Glutamatergic neuron (in vitro differentiated cells): ENCODE measurements at regions not wholly inside any gene's neighbourhood (a gene's known extent, or its start where the extent isn't known, plus 50 kb on each side); places are given as distances from the start of the nearest gene placed in this dataset.
"Not testable (repeated sequence)": the region's sequence is repeated elsewhere in the genome, so short reads cannot be mapped to it uniquely, and the experiment has no call there.

ENCODE experiments used
- DNase-seq: peaks from one replicate; pipeline ENCODE4 v3.0.0; 2022
- H3K27ac Mint-ChIP-seq: one replicate; pipeline ENCODE4 v1.8.0; 2020; ENCODE audit warnings: mild to moderate bottlenecking, mixed read lengths, inconsistent platforms; ENCODE audit not compliant: unreplicated experiment
- H3K27me3 Mint-ChIP-seq: one replicate; pipeline ENCODE4 v1.8.0; 2020; ENCODE audit warnings: mild to moderate bottlenecking, moderate library complexity, mixed read lengths, inconsistent platforms; ENCODE audit not compliant: unreplicated experiment
- H3K36me3 Mint-ChIP-seq: one replicate; pipeline ENCODE4 v1.8.0; 2020; ENCODE audit warnings: mild to moderate bottlenecking, mixed read lengths, inconsistent platforms; ENCODE audit not compliant: unreplicated experiment
- H3K4me1 Mint-ChIP-seq: one replicate; pipeline ENCODE4 v1.8.0; 2020; ENCODE audit warnings: mild to moderate bottlenecking, low read depth, mixed read lengths, inconsistent platforms; ENCODE audit not compliant: unreplicated experiment
- H3K4me3 Mint-ChIP-seq: one replicate; pipeline ENCODE4 v1.8.0; 2020; ENCODE audit warnings: mild to moderate bottlenecking, mixed read lengths, inconsistent platforms; ENCODE audit not compliant: unreplicated experiment
- H3K9me3 Mint-ChIP-seq: one replicate; pipeline ENCODE4 v1.8.0; 2020; ENCODE audit warnings: mild to moderate bottlenecking, moderate library complexity, mixed read lengths, inconsistent platforms; ENCODE audit not compliant: unreplicated experiment
- CTCF ChIP-seq: fragments of 200-600 bp; sonication (generic); IDR thresholded peaks from one replicate; pipeline ENCODE4 v1.5.0; 2021; ENCODE audit not compliant: partially characterized antibody, unreplicated experiment

- H3K27ac Mint-ChIP-seq: no peak overlapping the region
- TF ChIP-seq CTCF: no peak
- H3K36me3 Mint-ChIP-seq: no peaks in the 10 kb centered on the region
- DNase-seq: no peak
- peaks cover 4% of the 10 kb centered on the region for H3K9me3 Mint-ChIP-seq
- peaks cover 23% of the 10 kb centered on the region for H3K4me1 Mint-ChIP-seq
- H3K4me3 Mint-ChIP-seq: no peak overlapping the region
- peaks cover 6% of the 10 kb centered on the region for H3K27me3 Mint-ChIP-seq
These were observed 200.0 kb upstream of the SULF2 start for GRCh38 chr20:47985092-47985850.

DNA sequence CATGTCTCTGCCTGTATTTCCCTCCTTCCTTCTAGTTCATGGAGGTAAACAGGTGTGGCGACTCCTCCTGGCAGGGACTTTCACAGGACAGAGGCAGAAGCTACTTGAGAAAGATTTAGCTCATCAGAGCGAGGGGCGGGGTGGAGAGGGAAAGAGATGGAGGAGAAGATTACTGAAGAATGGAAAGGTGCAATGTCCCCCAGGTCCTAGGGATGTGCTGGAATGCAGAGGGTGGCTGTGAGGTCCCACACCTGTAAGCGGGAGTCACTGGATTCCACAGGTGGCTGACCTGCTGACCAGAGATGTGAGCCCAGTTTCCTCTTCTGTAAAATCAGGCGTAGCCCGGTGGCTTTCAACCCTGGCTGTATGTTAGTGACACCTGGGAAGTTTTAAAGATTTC lies 199.2 kb upstream of the SULF2 start:
- Mint-ChIP-seq H3K27me3 (peaks cover 6% of the 10 kb centered on the region), H3K4me3 (no peak overlapping the region), H3K27ac (no peak overlapping the region), H3K4me1 (peaks cover 21% of the 10 kb centered on the region), H3K36me3 (no peaks in the 10 kb centered on the region), H3K9me3 (peaks cover 4% of the 10 kb centered on the region)
- no peak for TF ChIP-seq CTCF
- DNase-seq: no peak

DNA sequence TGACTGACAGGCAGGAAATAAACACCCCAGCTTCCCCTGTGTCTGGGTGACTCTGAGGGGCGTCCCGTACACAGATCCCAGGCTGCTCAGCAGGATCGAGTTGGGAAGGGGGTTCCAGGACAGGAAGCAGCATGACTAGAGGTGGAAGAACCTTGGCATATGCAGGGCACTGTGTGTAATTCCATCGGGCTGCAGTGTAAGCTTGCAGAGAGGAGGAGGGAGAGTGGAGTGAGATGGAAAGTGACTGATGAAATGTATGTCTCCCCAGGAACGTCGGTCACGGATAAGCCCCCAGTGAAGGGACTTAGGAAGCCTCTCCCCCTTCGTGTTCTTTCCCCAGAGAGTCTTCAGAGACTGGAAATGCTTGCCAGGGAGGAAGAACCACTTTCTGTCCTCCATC lies 198.4 kb upstream of the SULF2 start:
- DNase-seq, H3K27ac Mint-ChIP-seq, H3K27me3 Mint-ChIP-seq, H3K4me3 Mint-ChIP-seq, H3K36me3 Mint-ChIP-seq, H3K9me3 Mint-ChIP-seq: not testable (repeated sequence)
- peaks cover 26% of the 10 kb centered on the region for H3K4me1 Mint-ChIP-seq

- peaks cover 27% of the 10 kb centered on the region for H3K4me1 Mint-ChIP-seq
- no peak for DNase-seq
- peaks cover 8% of the 10 kb centered on the region for H3K9me3 Mint-ChIP-seq
- no peak overlapping the region for H3K4me3 Mint-ChIP-seq
- H3K36me3 Mint-ChIP-seq: no peaks in the 10 kb centered on the region
- H3K27me3 Mint-ChIP-seq: peaks cover 4% of the 10 kb centered on the region
- no peak for TF ChIP-seq CTCF
- H3K27ac Mint-ChIP-seq: no peak overlapping the region
These were observed 197.5 kb upstream of the SULF2 start for GRCh38 chr20:47982574-47983360.

DNA sequence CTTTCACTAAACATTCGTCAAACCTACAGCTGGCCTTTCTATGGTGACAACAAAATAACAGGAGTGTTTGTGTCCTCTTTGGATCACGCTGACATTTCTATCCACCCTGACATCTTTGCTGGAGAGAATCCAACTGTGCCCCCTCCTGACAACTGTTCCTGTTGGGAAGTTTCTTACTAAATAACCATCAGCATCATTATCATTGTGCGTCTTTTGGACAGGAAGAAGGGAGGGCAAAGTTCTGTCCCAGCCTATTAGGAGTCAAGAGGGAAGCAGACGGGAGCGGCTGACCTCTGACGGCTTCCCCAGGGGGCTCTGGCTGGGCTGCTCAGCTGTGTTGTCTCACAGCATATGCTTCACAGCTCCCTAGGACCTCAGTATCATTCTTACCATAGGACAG lies 195.9 kb upstream of the SULF2 start:
- Mint-ChIP-seq H3K4me1 (peaks cover 37% of the 10 kb centered on the region), H3K36me3 (no peaks in the 10 kb centered on the region), H3K27ac (peak overlapping the region; percentile 91), H3K4me3 (peak overlapping the region; percentile 32), H3K27me3 (peaks cover 9% of the 10 kb centered on the region), H3K9me3 (peaks cover 8% of the 10 kb centered on the region)
- no peak for TF ChIP-seq CTCF
- DNase-seq: peak; percentile 74
